Vagina (tissue), 2 donors: ENCODE measurements at regions not wholly inside any gene's neighbourhood (a gene's known extent, or its start where the extent isn't known, plus 50 kb on each side); places are given as distances from the start of the nearest gene placed in this dataset.

Experiments used
- DNase-seq, 2 donors: peaks; one replicate each; pipeline ENCODE4 v3.0.0-alpha.2; 2017; ENCODE audit errors: extremely low spot score in 2 of 2
- H3K27ac ChIP-seq: fragments of 200-600 bp; sonication (generic); one replicate; pipeline ENCODE4 v1.5.1; 2019
- H3K27me3 ChIP-seq: fragments of 200-600 bp; sonication (generic); one replicate; pipeline ENCODE4 v1.5.1; 2019
- H3K36me3 ChIP-seq, 2 donors: fragments of 200-600 bp; sonication (generic); one replicate each; pipeline ENCODE4 v1.5.1; 2017 to 2019
- H3K4me1 ChIP-seq: fragments of 200-600 bp; sonication (generic); one replicate; pipeline ENCODE4 v1.5.1; 2019
- H3K4me3 ChIP-seq, 2 donors: fragments of 200-600 bp; sonication (generic); 1 replicate in 1 of 2; 2 replicates in 1 of 2; pipeline ENCODE4 v1.5.1; 2016 to 2019
- H3K9me3 ChIP-seq: fragments of 200-600 bp; sonication (generic); one replicate; pipeline ENCODE4 v1.5.1; 2019
- POLR2A ChIP-seq, 2 donors: fragments of 450-650 bp; IDR thresholded peaks; one replicate each; pipeline ENCODE4 v1.6.1; 2017; ENCODE audit warnings: antibody characterized with exemption in 2 of 2, mild to moderate bottlenecking in 2 of 2, moderate library complexity in 2 of 2
- POLR2AphosphoS5 ChIP-seq, 2 donors: sonication (generic); formaldehyde crosslinking; IDR thresholded peaks; one replicate each; pipeline ENCODE4 v1.9.0; 2017; ENCODE audit warnings: antibody characterized with exemption in 2 of 2, mild to moderate bottlenecking in 2 of 2, low read depth in 1 of 2; ENCODE audit not compliant: insufficient read depth in 1 of 2
- intact Hi-C: fragments of 100-400 bp; cut with DNase I; formaldehyde crosslinking; loops from one replicate; pipeline ENCODE4 v1.15.1; 2023
- TF ChIP-seq, protein P1 (sequence below), 3 experiments: fragments of 450-650 bp in 2 of 3; fragments of 200-600 bp in 1 of 3; sonication (generic) in 1 of 3; IDR thresholded peaks; one replicate each; pipeline ENCODE4 v1.5.1; 2017 to 2019; ENCODE audit warnings: antibody characterized with exemption in 3 of 3, mild to moderate bottlenecking in 2 of 3, moderate library complexity in 2 of 3

DNA sequence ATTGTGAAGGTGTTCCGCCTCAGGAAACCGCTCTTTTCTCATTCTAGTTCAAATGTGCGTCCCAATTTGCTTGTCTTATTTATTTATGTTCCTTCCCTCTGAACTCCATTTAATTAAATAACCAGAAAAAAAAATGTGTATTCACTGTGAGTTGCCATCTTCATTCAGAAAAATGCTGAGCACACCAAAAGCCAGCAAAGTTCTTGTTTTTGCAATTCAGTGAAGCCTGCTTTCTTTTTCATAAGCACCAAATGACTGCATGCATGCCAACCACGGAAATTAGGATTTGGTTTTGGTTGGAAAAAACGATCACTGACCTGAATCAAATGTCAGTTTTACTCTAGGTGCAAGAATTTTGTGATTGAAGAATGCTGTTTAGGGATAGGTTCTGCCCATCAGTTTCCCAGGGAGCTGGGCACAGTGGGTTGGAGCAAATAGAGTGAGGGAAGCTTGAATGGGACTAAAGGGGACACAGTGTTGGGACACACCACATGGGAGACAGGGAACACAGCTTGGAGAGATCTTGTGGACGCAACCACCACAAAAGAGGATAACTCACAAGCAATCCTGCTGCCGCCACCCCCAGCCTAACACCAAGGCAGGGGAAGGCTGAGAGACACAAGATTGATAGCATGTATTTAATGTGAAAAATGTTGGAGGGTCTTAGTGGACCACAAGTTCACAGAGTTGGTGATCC is 183.4 kb upstream of the GALNT2 start:
- DNase-seq, result peak; percentile 54 to 84
- Histone ChIP-seq H3K36me3 (no peaks in the 10 kb centered on the region), H3K27ac (no peak overlapping the region), H3K27me3 (no peaks in the 10 kb centered on the region), H3K9me3 (no peaks in the 10 kb centered on the region), H3K4me1 (no peaks in the 10 kb centered on the region), H3K4me3 (no peak overlapping the region)
- intact Hi-C loops, result no loop called here
- TF ChIP-seq, protein P1, sequence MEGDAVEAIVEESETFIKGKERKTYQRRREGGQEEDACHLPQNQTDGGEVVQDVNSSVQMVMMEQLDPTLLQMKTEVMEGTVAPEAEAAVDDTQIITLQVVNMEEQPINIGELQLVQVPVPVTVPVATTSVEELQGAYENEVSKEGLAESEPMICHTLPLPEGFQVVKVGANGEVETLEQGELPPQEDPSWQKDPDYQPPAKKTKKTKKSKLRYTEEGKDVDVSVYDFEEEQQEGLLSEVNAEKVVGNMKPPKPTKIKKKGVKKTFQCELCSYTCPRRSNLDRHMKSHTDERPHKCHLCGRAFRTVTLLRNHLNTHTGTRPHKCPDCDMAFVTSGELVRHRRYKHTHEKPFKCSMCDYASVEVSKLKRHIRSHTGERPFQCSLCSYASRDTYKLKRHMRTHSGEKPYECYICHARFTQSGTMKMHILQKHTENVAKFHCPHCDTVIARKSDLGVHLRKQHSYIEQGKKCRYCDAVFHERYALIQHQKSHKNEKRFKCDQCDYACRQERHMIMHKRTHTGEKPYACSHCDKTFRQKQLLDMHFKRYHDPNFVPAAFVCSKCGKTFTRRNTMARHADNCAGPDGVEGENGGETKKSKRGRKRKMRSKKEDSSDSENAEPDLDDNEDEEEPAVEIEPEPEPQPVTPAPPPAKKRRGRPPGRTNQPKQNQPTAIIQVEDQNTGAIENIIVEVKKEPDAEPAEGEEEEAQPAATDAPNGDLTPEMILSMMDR (IDR thresholded peaks at IDR 0.05), result no peak

DNA sequence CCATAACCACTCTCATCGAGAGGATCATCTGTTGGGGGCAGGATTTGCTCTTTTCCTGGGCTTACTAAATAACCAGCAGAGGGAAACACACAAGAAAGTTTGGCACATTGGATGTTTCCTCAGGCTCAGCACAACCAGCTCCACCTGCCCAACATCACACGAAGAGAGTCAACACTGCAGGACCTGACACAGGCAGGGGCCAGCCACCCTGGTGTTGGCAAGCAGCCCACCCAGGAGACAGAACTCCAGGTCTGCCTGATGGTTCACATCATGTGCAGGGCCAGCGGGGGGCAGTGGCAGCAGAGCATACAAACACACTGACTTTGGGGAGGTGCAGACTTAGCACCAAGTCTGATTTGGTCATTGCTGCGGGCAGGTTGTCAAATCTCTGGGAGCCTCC is 182.3 kb upstream of the GALNT2 start:
- peak; percentile 64 to 65 for DNase-seq
- intact Hi-C loops, result no loop called here
- no peaks in the 10 kb centered on the region for H3K4me1 ChIP-seq
- H3K4me3 ChIP-seq, result no peak overlapping the region
- no peak for TF ChIP-seq POLR2A (IDR thresholded peaks at IDR 0.05)
- TF ChIP-seq, protein P1 (IDR thresholded peaks at IDR 0.05), result no peak
- no peak for TF ChIP-seq POLR2AphosphoS5 (IDR thresholded peaks at IDR 0.05; ENCODE audit: insufficient read depth in 1 of 2, low read depth in 1 of 2)
- H3K27me3 ChIP-seq, result no peaks in the 10 kb centered on the region
- no peaks in the 10 kb centered on the region for H3K36me3 ChIP-seq
- no peak overlapping the region for H3K27ac ChIP-seq
- H3K9me3 ChIP-seq, result no peaks in the 10 kb centered on the region

DNA sequence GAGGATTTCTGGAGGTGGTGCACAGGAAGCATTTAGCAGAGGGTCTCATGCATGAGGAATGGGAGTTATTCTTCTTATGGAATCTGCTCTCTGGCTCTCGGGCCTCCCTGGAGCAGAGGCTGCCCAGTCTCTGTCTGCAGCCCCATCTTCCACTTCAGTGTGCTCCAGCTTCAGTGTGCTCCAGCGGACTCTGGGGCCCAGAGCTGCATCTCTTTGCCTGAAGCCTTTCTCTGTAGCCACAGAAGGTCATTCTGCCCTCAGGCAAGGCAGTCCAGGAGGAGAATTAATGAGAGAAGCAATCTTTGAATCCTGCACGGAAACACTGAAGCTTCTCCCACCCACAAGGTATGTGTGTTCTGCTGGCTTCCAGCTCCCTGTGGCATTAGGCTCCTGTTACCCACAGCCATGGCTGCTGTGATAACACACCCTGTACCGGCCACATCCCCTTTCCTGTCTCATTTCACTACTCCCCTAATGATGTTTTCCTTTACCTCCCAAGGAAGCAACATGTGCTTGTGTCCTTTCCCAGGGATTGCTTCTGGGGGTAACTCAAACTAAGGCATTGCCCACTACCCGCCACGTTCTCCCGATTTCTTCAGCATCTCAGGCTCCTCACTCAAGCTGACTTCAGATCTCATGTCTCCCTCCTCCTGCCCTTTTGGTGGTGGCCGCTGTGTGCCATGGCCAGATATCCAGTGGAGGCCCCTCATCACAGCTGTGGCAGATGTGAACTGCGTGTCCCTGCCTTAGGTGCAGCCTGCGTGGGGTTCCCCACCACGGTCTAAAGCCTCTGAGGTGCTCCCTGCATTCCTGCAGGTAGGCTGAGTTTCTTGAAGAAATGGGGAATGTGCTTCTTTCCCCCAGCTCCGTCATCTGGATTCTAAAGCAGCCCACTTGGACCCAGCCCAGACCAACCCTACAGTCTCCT is 181.2 kb upstream of the GALNT2 start:
- no peak overlapping the region for H3K27ac ChIP-seq
- no peak overlapping the region for H3K4me3 ChIP-seq
- H3K9me3 ChIP-seq, result no peaks in the 10 kb centered on the region
- peak; percentile 42 to 61 for DNase-seq
- intact Hi-C loops, result no loop called here
- no peaks in the 10 kb centered on the region for H3K4me1 ChIP-seq
- H3K27me3 ChIP-seq, result no peaks in the 10 kb centered on the region
- no peaks in the 10 kb centered on the region for H3K36me3 ChIP-seq
- TF ChIP-seq, protein P1 (IDR thresholded peaks at IDR 0.05), result no peak
- TF ChIP-seq POLR2A (IDR thresholded peaks at IDR 0.05) (no peak), POLR2AphosphoS5 (IDR thresholded peaks at IDR 0.05; ENCODE audit: insufficient read depth in 1 of 2, low read depth in 1 of 2) (no peak)

DNA sequence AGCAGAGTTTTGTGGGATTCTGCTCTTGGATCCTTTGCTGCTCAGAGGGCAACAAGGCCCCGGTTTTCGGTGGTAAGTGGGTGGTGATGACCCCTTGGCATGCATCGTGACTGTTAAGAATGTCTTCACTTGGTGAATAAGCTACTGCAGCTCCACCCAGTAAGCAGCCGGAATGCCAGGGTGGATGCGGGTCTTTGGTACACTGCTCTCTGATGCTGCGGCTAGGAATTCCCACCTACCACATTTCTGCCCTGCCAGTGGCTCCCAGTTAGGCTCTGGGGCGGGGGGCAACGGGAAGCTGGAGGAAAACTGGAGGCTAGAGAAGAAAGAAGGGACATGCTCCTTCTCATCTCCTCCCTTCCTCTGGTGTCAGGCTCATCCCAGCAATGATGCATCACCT is 180.4 kb upstream of the GALNT2 start:
- TF ChIP-seq, protein P1 (IDR thresholded peaks at IDR 0.05), result no peak
- TF ChIP-seq POLR2A (IDR thresholded peaks at IDR 0.05) (no peak), POLR2AphosphoS5 (IDR thresholded peaks at IDR 0.05; ENCODE audit: insufficient read depth in 1 of 2, low read depth in 1 of 2) (no peak)
- intact Hi-C loops, result no loop called here
- Histone ChIP-seq H3K36me3 (no peaks in the 10 kb centered on the region), H3K4me3 (no peak overlapping the region), H3K27ac (no peak overlapping the region), H3K27me3 (no peaks in the 10 kb centered on the region), H3K9me3 (no peaks in the 10 kb centered on the region), H3K4me1 (no peaks in the 10 kb centered on the region)
- DNase-seq, result peak; percentile 58 to 88
